GM12875 (cell line): ENCODE measurements at regions not wholly inside any gene's neighbourhood (a gene's known extent, or its start where the extent isn't known, plus 50 kb on each side); places are given as distances from the start of the nearest gene placed in this dataset.

Experiments
- H3K4me3 ChIP-seq: one replicate; pipeline ENCODE4 v1.5.1; 2011; ENCODE audit warnings: low read depth, low read length, control low read depth
- TF ChIP-seq, protein P1 (sequence below): IDR thresholded peaks from 2 replicates; pipeline ENCODE4 v1.5.1; 2011; ENCODE audit warnings: low read depth, mild to moderate bottlenecking, control low read depth, inconsistent platforms, low read length, moderate library complexity, borderline replicate concordance; ENCODE audit not compliant: insufficient read depth

DNA sequence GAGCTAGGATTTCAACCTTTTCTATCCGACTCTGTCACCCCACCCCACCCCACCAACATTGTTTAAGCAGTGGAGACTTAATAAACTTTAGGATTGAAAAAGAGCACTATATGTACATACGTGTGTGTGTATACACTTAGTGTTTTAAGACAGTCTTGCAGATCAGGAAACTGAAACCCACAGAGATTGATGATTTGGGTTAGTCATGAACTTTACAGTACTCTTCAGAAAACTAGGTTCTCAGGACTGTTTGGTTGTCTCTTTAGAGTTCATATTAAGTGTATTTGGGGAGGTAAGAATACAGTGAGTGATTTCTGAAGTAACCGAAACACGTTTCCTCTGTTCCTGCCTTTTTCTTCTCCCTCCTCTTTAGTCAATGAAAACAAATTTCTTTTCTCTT is 1043.1 kb downstream of the TLE1 start:
- TF ChIP-seq, protein P1, sequence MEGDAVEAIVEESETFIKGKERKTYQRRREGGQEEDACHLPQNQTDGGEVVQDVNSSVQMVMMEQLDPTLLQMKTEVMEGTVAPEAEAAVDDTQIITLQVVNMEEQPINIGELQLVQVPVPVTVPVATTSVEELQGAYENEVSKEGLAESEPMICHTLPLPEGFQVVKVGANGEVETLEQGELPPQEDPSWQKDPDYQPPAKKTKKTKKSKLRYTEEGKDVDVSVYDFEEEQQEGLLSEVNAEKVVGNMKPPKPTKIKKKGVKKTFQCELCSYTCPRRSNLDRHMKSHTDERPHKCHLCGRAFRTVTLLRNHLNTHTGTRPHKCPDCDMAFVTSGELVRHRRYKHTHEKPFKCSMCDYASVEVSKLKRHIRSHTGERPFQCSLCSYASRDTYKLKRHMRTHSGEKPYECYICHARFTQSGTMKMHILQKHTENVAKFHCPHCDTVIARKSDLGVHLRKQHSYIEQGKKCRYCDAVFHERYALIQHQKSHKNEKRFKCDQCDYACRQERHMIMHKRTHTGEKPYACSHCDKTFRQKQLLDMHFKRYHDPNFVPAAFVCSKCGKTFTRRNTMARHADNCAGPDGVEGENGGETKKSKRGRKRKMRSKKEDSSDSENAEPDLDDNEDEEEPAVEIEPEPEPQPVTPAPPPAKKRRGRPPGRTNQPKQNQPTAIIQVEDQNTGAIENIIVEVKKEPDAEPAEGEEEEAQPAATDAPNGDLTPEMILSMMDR: no peak
- no peak overlapping the region for H3K4me3 ChIP-seq

DNA sequence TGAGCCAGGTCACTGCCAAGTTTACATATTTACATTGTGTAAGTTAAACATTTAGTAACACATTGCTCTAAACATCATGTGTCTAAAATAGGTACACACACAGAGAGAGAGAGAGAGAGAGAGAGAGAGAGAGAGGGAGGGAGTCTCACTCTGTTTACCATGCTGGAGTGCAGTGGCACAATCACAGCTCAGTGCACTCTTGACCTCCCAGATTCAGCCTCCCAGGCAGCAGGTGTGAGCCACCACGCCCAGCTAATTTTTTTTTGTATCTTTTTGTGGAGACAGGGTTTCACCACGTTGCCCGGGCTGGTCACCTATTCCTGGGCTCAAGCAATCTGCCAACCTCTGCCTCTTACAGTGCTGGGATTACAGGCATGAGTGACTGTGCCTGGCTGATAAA is 1045.3 kb downstream of the TLE1 start:
- TF ChIP-seq, protein P1: no peak
- no peak overlapping the region for H3K4me3 ChIP-seq

DNA sequence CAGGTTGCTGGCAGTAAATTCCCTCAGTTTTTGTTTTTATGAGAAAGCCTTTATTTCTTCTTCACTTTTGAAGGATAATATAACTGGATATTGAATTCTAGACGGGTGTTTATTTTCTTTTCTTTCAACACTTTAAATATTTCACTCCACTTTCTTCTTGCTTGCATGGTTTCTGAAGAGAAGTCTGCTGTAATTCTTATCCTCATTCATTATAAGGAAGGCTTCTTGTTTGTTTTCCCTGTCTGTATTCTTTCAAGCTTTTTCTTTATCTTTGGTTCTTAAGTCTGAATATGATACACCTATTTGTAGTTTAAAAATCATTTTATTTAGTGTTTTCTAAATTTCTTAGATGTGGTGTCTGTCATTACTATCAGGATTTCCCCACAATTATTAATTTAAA is 1054.3 kb downstream of the TLE1 start:
- no peak overlapping the region for H3K4me3 ChIP-seq
- TF ChIP-seq, protein P1: no peak

DNA sequence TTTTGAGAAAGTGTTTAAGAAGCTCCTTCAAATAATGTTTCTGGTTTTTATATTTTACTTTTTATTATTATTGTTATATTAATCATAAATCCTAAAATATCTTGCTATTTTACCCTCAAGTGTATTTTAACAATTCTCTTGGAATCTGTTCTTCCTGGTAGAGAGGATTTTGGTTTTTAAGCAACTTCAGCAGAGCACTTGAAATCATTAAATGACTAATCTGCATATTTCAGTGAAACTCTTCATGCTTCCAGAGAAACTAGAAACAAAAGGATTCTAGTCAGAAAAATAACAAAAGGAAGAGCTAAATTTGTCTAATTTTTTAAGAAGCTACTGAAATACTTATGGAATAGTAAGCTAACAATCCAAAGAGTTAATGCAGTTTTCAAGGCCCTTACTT is 1057.3 kb downstream of the TLE1 start:
- TF ChIP-seq, protein P1: no peak
- H3K4me3 ChIP-seq: no peak overlapping the region

DNA sequence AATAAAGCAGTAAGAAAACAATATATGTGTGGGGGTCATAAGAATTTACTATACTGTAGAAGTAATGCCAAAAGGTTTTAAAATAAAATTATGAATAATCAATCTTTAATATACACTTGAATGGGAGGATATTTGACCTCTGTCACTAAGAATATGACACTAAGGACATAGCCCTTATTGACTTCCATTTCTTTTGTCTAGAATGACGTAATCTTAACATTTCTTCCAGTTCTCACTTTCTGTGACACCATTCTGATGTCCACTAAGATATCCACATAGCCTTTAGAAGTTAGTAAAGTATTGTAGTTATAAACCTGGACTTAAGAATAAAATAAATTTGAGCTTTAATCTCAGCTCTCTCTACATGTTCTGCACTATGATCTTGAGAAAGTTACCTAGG is 1050.7 kb downstream of the TLE4 start:
- H3K4me3 ChIP-seq: no peak overlapping the region
- TF ChIP-seq, protein P1: no peak

DNA sequence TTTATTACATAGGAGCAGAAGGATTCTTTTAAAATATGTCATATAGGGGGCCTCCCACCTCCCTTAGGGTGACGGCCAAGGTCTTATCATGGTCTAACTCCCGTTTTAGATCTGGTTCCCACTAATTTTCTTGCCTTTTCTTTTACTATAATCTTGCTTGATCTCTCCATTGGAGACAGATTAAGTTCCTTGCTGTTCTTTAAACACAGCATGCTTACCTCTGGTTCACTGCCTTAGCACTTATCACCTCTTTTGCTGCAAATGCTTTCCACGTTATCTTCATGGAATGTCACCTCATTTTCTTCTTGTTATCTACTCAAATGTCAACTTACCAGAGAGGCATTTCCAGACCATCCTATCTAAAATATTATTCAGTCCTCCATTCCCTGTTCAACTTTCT is 1047.6 kb downstream of the TLE4 start:
- TF ChIP-seq, protein P1: no peak
- no peak overlapping the region for H3K4me3 ChIP-seq

DNA sequence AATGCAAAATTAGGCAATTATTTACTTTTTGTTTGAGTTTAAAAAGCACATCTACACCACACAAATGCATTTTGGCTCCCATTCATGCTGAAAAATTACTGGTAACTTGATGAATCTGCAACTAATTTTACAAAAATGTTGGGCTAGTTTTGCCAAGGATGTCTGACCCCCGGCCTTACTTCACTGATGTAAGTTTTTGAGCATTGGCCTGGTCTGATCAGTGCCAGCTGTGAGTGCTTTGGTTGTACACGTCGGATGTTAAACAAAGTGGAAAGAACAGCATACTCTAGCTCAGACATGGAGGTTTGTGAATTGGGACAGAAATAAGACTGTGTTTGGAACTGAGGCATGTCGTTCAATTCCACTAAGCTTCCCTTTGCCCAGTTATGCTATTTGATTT is 1044.2 kb downstream of the TLE4 start:
- TF ChIP-seq, protein P1: no peak

More for the DNA sequence above, 1044.2 kb downstream of the TLE4 start:
- no peak overlapping the region for H3K4me3 ChIP-seq
